Neuron (in vitro differentiated cells): ENCODE measurements at regions not wholly inside any gene's neighbourhood (a gene's known extent, or its start where the extent isn't known, plus 50 kb on each side); places are given as distances from the start of the nearest gene placed in this dataset.
A peak's percentile ranks its signal among the peaks of the same experiment; 100 is the strongest.

Experiments
- H2AFZ ChIP-seq: one replicate; pipeline ENCODE4 v1.6.1; 2013; ENCODE audit warnings: low read depth, mild to moderate bottlenecking, inconsistent platforms, low read length, moderate library complexity
- H3K27me3 ChIP-seq: one replicate; pipeline ENCODE4 v1.6.1; 2013; ENCODE audit warnings: low read length; ENCODE audit not compliant: insufficient read depth
- H3K36me3 ChIP-seq: one replicate; pipeline ENCODE4 v1.6.1; 2013; ENCODE audit warnings: low read length; ENCODE audit not compliant: insufficient read depth
- H3K4me1 ChIP-seq: one replicate; pipeline ENCODE4 v1.6.1; 2013; ENCODE audit warnings: low read length; ENCODE audit not compliant: insufficient read depth
- H3K4me3 ChIP-seq: 2 replicates; pipeline ENCODE4 v1.5.1; 2013; ENCODE audit warnings: mild to moderate bottlenecking, low read length, moderate library complexity
- H3K9me3 ChIP-seq: one replicate; pipeline ENCODE4 v1.6.1; 2013; ENCODE audit warnings: low read length

DNA sequence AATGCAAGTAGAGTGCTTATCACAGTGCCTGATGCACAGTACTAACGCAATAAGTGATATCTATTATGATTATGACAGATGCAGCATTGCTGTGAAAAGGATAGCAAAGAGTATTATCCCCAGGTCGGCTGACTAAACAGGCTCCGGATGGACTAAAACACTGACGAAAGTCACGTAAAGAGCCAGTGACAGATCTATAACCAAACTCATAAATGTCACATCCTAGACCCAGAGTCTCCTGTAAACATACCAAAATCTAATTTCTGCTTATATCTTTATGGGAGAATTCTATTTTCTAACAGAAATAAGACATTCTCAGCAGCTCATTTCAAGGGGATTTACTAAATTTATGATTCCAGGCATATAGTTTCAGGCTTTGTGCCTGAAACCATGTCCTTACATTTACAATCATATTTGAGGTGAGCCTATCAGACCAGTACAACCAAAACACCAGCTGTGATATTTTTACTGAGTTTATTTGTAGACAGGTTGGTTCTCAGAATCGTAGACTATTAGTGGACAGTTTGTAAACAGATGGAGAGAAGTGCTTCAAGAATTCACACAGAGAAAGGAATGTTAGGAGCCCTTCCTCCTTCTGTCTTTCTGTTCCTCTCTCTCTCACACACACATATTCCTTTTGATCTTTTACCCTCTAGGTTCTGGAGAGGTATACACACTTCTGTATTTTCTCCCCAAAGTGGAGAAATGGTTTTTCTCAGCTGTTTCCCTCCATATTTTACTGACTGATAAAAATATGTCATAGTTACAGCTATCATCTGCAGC lies 52.4 kb upstream of the WDR26 start:
- Histone ChIP-seq H3K9me3 (no peaks in the 10 kb centered on the region), H3K4me1 (no peaks in the 10 kb centered on the region), H3K36me3 (no peaks in the 10 kb centered on the region), H2AFZ (no peak overlapping the region), H3K27me3 (no peaks in the 10 kb centered on the region), H3K4me3 (no peak overlapping the region)

DNA sequence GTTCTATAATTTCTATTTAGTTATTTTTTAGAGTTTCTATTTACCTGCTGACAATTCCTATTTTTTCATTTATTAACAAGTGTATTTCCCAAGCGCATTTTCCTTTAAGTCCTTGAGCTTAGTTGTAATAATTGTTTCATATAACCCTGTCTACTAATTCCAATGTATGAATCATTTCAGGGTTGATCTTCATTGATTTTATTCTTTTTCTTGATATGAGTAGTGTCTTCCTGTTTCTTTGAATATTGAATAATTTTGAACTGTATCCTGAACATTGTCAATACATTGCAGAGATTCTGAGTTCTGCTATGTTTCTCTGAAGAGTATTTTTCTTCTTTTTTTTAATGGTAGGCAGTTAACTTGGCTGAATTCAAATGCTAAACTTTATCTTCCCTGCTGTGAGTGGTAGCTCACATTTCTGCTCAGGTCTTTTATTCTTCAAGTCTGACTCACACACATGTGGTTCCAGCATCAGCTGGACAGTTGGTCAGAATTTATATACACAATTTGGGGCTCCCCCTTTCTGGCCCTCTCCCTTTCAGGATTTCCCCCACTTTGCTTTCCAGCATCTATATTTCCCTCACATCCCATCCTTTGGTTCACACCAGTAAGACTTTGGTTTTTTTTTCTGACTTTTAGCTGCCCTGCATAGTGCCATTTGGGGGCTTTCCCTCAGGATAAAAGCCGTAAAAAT lies 54.4 kb upstream of the WDR26 start:
- no peaks in the 10 kb centered on the region for H3K4me1 ChIP-seq
- no peaks in the 10 kb centered on the region for H3K36me3 ChIP-seq
- no peaks in the 10 kb centered on the region for H3K9me3 ChIP-seq
- H2AFZ ChIP-seq: no peak overlapping the region
- no peak overlapping the region for H3K4me3 ChIP-seq
- H3K27me3 ChIP-seq: no peaks in the 10 kb centered on the region

DNA sequence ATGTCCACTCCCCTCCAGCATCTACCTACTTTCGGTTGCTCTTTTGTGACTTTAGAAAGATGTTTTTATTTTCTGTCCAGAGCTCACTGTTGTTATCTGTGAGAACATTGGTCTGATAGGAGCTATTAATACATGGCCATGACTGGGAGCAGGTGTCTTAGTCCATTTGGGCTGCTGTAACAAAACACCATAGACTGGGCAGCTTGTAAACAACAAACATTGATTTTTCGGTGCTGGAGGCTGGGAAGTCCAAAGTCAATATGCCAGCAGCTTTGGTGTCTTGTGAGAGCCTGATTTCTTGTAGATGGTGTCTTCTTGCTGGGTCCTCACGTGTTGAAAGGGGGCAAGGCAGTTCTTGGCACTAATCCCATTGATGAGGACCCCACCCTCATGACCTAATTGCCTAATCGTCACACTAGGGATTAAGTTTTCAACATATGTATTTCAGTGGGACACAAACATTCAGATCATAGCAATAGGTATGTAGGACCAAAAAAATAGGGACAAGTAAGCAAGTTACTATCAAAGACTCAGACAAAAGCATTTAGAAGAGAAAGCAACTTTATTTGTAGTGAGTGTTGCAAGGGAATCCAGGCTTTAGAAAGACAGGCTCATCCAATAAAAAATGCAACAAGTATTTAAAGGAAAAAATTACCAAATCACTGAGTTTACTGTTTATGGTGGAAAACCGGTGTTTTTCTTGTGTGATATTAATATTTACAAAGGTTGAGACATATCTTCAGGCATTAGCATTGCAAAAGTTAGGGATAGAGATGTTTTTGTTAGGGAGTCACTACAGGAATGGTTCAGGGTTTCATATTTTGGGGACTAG lies 55.2 kb upstream of the WDR26 start:
- H3K27me3 ChIP-seq: no peaks in the 10 kb centered on the region
- no peaks in the 10 kb centered on the region for H3K36me3 ChIP-seq
- no peak overlapping the region for H3K4me3 ChIP-seq
- no peaks in the 10 kb centered on the region for H3K4me1 ChIP-seq
- no peaks in the 10 kb centered on the region for H3K9me3 ChIP-seq
- H2AFZ ChIP-seq: no peak overlapping the region

DNA sequence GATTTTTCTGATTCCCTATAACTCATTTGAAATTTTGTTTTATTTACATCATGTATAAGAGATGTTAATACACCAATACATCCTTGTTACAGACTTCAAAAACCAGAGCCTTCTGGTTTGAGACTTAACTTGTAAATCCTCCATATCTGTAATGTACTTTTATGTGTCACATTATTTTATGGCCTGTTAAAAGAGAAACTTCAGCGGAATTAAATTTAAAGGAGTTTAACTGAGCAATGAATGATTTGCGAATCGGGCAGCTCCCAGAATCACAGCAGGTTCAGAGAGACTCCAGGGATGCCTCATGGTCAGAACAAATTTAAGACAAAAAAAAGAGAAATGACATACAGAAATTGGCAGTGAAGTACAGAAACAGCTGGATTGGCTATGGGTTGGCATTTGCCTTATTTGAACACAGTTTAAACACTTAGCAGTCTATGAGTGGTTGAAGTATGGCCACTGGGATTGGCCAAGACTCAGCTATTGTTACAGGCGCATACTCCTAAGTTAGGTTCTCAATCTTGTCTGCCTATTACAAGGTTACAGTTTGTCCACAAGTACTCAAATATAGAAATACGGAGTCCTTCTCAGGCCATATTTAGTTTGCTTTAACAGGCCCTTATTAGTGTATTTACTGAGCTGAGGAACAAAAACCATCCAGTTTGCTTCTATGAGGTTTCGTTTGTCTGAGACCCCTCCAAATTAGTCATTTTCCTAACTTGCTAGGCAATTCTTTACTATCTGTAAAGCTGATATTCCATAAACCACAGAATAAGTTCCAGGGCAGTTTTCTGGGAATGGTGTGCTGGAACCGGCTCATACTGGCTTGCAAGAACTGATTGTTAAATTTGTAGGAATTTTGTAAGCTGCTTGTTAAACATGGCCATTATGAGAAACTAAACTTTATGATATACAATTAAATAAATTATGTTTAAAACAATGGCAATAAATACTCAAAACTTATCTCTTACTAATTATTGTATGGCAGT lies 56.2 kb upstream of the WDR26 start:
- Histone ChIP-seq H3K9me3 (no peaks in the 10 kb centered on the region), H3K4me1 (no peaks in the 10 kb centered on the region), H3K27me3 (no peaks in the 10 kb centered on the region), H2AFZ (no peak overlapping the region), H3K36me3 (no peaks in the 10 kb centered on the region), H3K4me3 (no peak overlapping the region)

DNA sequence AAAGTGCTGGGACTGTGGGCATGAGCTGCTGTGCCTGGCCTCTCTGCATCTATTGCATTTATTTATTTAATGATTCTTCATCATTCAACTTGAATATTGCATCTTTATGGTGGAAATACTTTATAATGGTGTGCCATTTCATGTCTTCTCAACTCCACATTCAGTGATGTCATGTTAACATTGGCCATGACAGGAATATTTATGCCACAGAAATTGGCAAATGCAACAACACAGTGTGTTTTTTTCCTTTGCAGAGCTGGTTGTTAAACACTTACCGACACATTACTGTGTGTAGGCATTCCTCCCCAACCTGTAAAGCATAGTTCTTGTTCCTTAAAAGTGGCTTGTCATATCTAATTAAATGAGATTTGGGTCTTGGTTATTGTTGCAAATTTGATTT lies 57.4 kb upstream of the WDR26 start:
- H3K4me1 ChIP-seq: no peaks in the 10 kb centered on the region
- no peaks in the 10 kb centered on the region for H3K36me3 ChIP-seq
- no peak overlapping the region for H2AFZ ChIP-seq
- H3K27me3 ChIP-seq: no peaks in the 10 kb centered on the region
- H3K9me3 ChIP-seq: no peaks in the 10 kb centered on the region
- no peak overlapping the region for H3K4me3 ChIP-seq

DNA sequence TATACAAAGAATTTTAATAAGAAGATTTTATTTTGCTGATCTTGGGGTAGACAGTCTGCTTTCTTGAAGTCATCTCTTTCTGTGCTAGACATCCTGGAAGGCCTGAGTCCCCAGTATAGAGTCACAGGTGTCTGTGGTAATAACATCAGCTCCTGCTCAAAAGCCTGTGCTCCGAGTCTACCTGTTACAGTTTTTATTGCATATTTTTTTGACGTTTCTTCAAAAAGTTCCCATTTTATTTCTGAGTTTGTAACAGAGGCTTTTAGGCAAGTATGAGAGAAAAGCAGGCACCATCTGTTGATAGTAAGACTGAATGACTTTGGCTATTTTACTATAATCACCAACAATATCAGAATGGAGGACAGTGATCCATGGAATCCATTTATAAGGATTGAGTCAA lies 58.0 kb upstream of the WDR26 start:
- no peak overlapping the region for H2AFZ ChIP-seq

DNA sequence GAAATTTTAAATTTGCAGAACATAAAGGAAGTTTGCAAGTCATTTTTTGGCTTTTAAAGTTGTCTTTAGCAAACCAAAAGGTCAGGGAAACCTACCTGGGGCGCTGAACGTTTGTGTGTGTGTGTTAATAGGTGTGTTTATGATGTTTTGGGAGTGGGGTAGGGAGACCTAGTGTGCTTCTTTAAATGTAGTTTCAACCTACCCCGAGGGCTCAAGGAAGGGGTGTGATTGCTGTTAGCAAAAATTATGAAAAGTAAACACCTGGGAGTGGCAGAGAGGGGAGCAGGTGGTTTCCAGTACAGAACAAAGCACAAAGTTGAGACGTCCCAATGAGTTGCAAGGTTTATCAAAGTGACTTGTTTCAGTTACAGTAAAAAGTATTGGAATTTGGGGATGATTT lies 58.7 kb upstream of the WDR26 start:
- H3K36me3 ChIP-seq: no peaks in the 10 kb centered on the region
- H3K27me3 ChIP-seq: no peaks in the 10 kb centered on the region
- H3K4me1 ChIP-seq: peaks cover 5% of the 10 kb centered on the region
- H3K4me3 ChIP-seq: no peak overlapping the region
- no peak overlapping the region for H2AFZ ChIP-seq
- no peaks in the 10 kb centered on the region for H3K9me3 ChIP-seq

More for the DNA sequence above, 58.0 kb upstream of the WDR26 start:
- H3K27me3 ChIP-seq: no peaks in the 10 kb centered on the region
- H3K36me3 ChIP-seq: no peaks in the 10 kb centered on the region
- no peaks in the 10 kb centered on the region for H3K4me1 ChIP-seq
- no peak overlapping the region for H3K4me3 ChIP-seq
- H3K9me3 ChIP-seq: no peaks in the 10 kb centered on the region

DNA sequence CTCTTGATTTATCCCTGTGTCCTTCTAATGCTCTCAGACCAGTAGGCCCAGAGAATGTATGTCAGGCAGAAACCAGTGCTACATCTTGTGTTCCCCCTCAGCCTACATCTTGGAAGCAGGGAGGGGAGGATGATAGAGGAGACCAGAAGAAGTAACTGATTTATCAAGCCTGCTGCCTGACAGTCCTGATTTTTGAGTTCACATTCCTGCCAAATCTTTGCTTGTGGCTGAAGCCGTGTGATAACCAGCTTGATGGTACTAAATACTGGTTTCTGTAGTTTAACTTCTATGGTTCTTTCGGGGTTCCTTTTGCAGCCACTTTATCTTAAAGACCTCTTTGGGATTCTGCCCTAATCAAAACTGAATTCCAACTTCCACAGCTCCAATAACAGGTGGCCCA lies 59.7 kb upstream of the WDR26 start:
- Histone ChIP-seq H3K36me3 (no peaks in the 10 kb centered on the region), H3K4me1 (peaks cover 9% of the 10 kb centered on the region), H3K9me3 (no peaks in the 10 kb centered on the region), H2AFZ (no peak overlapping the region), H3K4me3 (no peak overlapping the region), H3K27me3 (no peaks in the 10 kb centered on the region)

DNA sequence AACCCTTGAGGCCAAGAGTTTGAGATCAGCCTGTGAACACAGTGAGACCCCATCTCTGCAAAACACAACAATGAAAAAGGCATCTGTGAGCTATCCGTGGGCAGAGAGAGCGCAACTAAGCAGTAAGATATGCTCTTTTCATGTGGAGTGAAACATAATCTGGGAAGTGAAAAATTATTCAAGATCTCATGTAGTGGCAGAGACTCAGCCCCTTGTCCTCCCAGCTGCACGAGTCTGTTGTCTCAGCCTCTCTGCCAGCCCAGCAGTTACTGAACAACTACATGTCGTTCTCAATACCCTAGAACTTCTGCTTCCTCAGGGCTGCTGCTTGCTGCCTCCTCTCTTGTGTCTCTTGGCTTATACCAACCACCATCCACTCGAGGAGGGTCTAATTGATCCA lies 61.3 kb upstream of the WDR26 start:
- no peaks in the 10 kb centered on the region for H3K27me3 ChIP-seq
- H3K9me3 ChIP-seq: no peaks in the 10 kb centered on the region
- peaks cover 9% of the 10 kb centered on the region for H3K4me1 ChIP-seq
- no peak overlapping the region for H3K4me3 ChIP-seq
- H3K36me3 ChIP-seq: no peaks in the 10 kb centered on the region
- H2AFZ ChIP-seq: no peak overlapping the region

DNA sequence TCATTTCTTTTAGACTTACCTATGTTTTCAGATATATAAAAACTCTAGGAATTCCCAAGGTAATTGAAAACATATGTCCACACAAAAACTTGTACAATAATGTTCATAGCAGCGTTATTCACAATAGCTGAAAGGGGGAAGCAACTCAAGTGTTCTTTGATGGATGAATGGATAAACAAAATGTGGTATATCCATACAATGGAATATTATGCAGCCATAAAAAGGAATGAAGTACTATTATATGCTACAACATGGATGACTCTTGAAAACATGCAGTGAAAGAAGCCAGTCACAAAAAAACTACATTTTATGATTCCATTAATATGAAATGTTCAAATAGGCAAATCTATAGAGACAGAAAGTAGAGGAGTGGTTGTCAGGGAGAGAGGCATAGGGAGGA lies 62.2 kb upstream of the WDR26 start:
- Histone ChIP-seq H2AFZ (no peak overlapping the region), H3K9me3 (no peaks in the 10 kb centered on the region), H3K4me1 (peaks cover 9% of the 10 kb centered on the region), H3K27me3 (no peaks in the 10 kb centered on the region), H3K4me3 (no peak overlapping the region), H3K36me3 (no peaks in the 10 kb centered on the region)

DNA sequence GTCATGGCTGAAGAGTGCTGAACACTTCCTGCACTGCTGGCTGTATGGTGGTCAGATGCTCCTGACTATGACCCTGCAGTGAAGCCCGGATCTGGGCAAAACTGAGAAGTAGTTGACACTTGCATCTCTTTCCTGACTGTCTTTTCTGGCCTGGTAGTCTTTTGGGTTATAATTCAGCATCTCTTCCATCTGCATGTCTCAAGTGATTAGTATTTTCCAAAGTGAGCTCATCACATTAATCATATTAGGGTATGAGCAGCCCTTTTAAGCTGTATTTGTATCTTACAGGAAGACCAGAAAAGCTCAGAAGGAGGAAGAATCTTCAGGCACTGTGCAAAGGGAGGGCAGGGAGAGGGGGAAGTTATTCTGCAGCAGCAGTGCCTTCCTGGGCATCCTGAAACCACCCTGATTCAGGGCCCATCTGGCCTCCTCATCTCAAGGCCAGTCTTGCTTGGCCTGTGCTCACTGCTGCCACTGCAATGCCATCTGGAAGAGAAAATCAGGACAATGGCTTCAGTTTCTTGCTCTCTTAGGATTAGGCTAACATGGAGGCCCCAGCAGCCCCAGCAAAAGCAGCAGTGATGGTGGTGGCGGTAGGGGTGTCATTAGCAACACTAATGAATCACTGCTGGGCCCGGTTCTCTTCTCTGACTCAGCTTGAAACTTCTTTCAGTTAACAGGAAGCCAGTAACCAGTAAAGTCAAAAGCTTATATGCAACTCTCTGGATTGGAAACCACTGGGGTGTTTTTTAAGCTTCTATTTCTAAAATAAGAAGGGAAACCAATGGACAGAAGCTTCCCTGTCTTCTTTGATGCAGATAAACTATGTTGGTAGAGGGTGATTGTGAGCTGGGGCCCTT lies 63.3 kb upstream of the WDR26 start:
- Histone ChIP-seq H3K4me3 (peak overlapping the region; percentile 19), H2AFZ (peak overlapping the region; percentile 29), H3K27me3 (no peaks in the 10 kb centered on the region), H3K36me3 (no peaks in the 10 kb centered on the region), H3K9me3 (no peaks in the 10 kb centered on the region), H3K4me1 (peaks cover 18% of the 10 kb centered on the region)
